Neural cell (in vitro differentiated cells): ENCODE measurements at regions not wholly inside any gene's neighbourhood (a gene's known extent, or its start where the extent isn't known, plus 50 kb on each side); places are given as distances from the start of the nearest gene placed in this dataset.

Source experiments
- H2AFZ ChIP-seq: fragments of 200-600, 300-800 bp; sonication (generic), shearing (Covaris generic); 2 replicates; pipeline ENCODE4 v1.6.0; 2014; ENCODE audit warnings: low read depth, mild to moderate bottlenecking, antibody characterized with exemption, low read length, moderate library complexity
- H3F3A ChIP-seq: fragments of 200-600 bp; shearing (Covaris generic); 2 replicates; pipeline ENCODE4 v1.6.1; 2016; ENCODE audit warnings: mild to moderate bottlenecking, moderate library complexity, mixed read lengths, antibody characterized with exemption, low read length; ENCODE audit not compliant: insufficient read depth, poor library complexity, severe bottlenecking
- H3K27ac ChIP-seq: fragments of 200-600, 300-800 bp; sonication (generic), shearing (Covaris generic); 2 replicates; pipeline ENCODE4 v1.5.1; 2014; ENCODE audit warnings: mild to moderate bottlenecking, low read length, moderate library complexity
- H3K27me3 ChIP-seq: fragments of 300-800, 200-600 bp; sonication (generic), shearing (Covaris generic); 2 replicates; pipeline ENCODE4 v1.6.0; 2014; ENCODE audit warnings: mild to moderate bottlenecking, low read depth, low read length, moderate library complexity; ENCODE audit not compliant: insufficient read depth
- H3K36me3 ChIP-seq: fragments of 300-800, 200-600 bp; sonication (generic), shearing (Covaris generic); 2 replicates; pipeline ENCODE4 v1.5.1; 2014; ENCODE audit warnings: mild to moderate bottlenecking, antibody characterized with exemption, low read length, moderate library complexity; ENCODE audit not compliant: insufficient read depth
- H3K4me2 ChIP-seq: fragments of 300-800, 200-600 bp; sonication (generic), shearing (Covaris generic); 2 replicates; pipeline ENCODE4 v1.6.0; 2014; ENCODE audit warnings: mild to moderate bottlenecking, low read length
- H3K4me3 ChIP-seq: fragments of 300-800, 200-600 bp; sonication (generic), shearing (Covaris generic); 2 replicates; pipeline ENCODE4 v1.5.1; 2014; ENCODE audit warnings: mild to moderate bottlenecking, low read length, moderate library complexity
- H3K79me2 ChIP-seq: fragments of 200-600 bp; shearing (Covaris generic); replicated peaks from 2 replicates; pipeline ENCODE4 v1.6.0; 2014; ENCODE audit warnings: mild to moderate bottlenecking, low read length, moderate library complexity; ENCODE audit not compliant: insufficient read depth
- H3K9ac ChIP-seq: fragments of 300-800, 200-600 bp; sonication (generic), shearing (Covaris generic); 2 replicates; pipeline ENCODE4 v1.6.1; 2016; ENCODE audit warnings: mild to moderate bottlenecking, low read length, mixed read lengths
- H3K9me2 ChIP-seq: fragments of 200-600 bp; shearing (Covaris generic); 2 replicates; pipeline ENCODE4 v1.6.1; 2016; ENCODE audit warnings: mild to moderate bottlenecking, low read length, mixed read lengths; ENCODE audit not compliant: insufficient read depth
- H3K9me3 ChIP-seq: fragments of 200-600, 300-800 bp; sonication (generic), shearing (Covaris generic); 2 replicates; pipeline ENCODE4 v1.6.1; 2016; ENCODE audit warnings: mild to moderate bottlenecking, mixed run types, low read length, moderate library complexity, mixed read lengths
- H4K20me1 ChIP-seq: fragments of 200-600 bp; shearing (Covaris generic); 2 replicates; pipeline ENCODE4 v1.6.1; 2016; ENCODE audit warnings: mild to moderate bottlenecking, mixed run types; ENCODE audit not compliant: insufficient read depth
- CTCF ChIP-seq: fragments of 450-650 bp; IDR thresholded peaks from 2 replicates; pipeline ENCODE4 v1.5.1; 2014; ENCODE audit warnings: antibody characterized with exemption, mild to moderate bottlenecking, moderate library complexity; ENCODE audit not compliant: poor library complexity, severe bottlenecking
- EP300 ChIP-seq: fragments of 450-650 bp; conservative IDR thresholded peaks from 2 replicates; pipeline ENCODE4 v1.6.1; 2014; ENCODE audit warnings: antibody characterized with exemption, mild to moderate bottlenecking, moderate library complexity; ENCODE audit not compliant: poor library complexity, severe bottlenecking
- EZH2 ChIP-seq: fragments of 200-600, 300-800 bp; shearing (Covaris generic), sonication (generic); IDR thresholded peaks from 2 replicates; pipeline ENCODE4 v1.6.1; 2014; ENCODE audit warnings: antibody characterized with exemption, low read length, borderline replicate concordance, mild to moderate bottlenecking; ENCODE audit not compliant: insufficient read depth, poor library complexity, severe bottlenecking
- MXI1 ChIP-seq: fragments of 450-650 bp; conservative IDR thresholded peaks from 2 replicates; pipeline ENCODE4 v1.6.1; 2014; ENCODE audit warnings: antibody characterized with exemption, mild to moderate bottlenecking; ENCODE audit not compliant: poor library complexity, severe bottlenecking
- POLR2AphosphoS5 ChIP-seq: IDR thresholded peaks from 2 replicates; pipeline ENCODE4 v1.6.1; 2012
- RAD21 ChIP-seq: fragments of 450-650 bp; conservative IDR thresholded peaks from 2 replicates; pipeline ENCODE4 v1.6.1; 2014; ENCODE audit warnings: antibody characterized with exemption, mild to moderate bottlenecking, moderate library complexity
- REST ChIP-seq: IDR thresholded peaks from 2 replicates; pipeline ENCODE4 v1.6.1; 2012; ENCODE audit warnings: borderline replicate concordance
- SMC3 ChIP-seq: fragments of 450-650 bp; conservative IDR thresholded peaks from 2 replicates; pipeline ENCODE4 v1.6.1; 2014; ENCODE audit warnings: antibody characterized with exemption, mild to moderate bottlenecking, moderate library complexity; ENCODE audit not compliant: poor library complexity
- TAF1 ChIP-seq: IDR thresholded peaks from 2 replicates; pipeline ENCODE4 v1.6.1; 2012; ENCODE audit warnings: low read depth

GRCh38 chr5:158226496-158226895, 367.6 kb upstream of the CLINT1 start:
- Histone ChIP-seq H3F3A (no peaks in the 10 kb centered on the region), H3K9me3 (peaks cover 5% of the 10 kb centered on the region), H3K9ac (no peak overlapping the region), H3K4me2 (no peak overlapping the region), H3K27me3 (no peaks in the 10 kb centered on the region), H3K4me3 (no peak overlapping the region), H2AFZ (no peak overlapping the region), H3K27ac (no peak overlapping the region), H4K20me1 (no peaks in the 10 kb centered on the region), H3K9me2 (no peaks in the 10 kb centered on the region), H3K79me2 (no peaks in the 10 kb centered on the region), H3K36me3 (no peaks in the 10 kb centered on the region)
- TF ChIP-seq CTCF (no peak), EZH2 (no peak), TAF1 (no peak), RAD21 (no peak), REST (no peak), SMC3 (no peak), MXI1 (no peak), POLR2AphosphoS5 (no peak), EP300 (no peak)

- Histone ChIP-seq H3K27ac (no peak overlapping the region), H3K4me2 (no peak overlapping the region), H3K36me3 (no peaks in the 10 kb centered on the region), H3K9ac (no peak overlapping the region), H3F3A (no peaks in the 10 kb centered on the region), H3K79me2 (no peaks in the 10 kb centered on the region), H2AFZ (no peak overlapping the region), H4K20me1 (no peaks in the 10 kb centered on the region), H3K9me3 (peaks cover 5% of the 10 kb centered on the region), H3K27me3 (no peaks in the 10 kb centered on the region), H3K4me3 (no peak overlapping the region), H3K9me2 (no peaks in the 10 kb centered on the region)
- TF ChIP-seq SMC3, result no peak
- no peak for TF ChIP-seq POLR2AphosphoS5
- no peak for TF ChIP-seq REST
- TF ChIP-seq EP300, result no peak
- no peak for TF ChIP-seq MXI1
- no peak for TF ChIP-seq CTCF
- no peak for TF ChIP-seq EZH2
- no peak for TF ChIP-seq RAD21
These were observed 365.3 kb upstream of the CLINT1 start for GRCh38 chr5:158224253-158224652.
